GM12892 (cell line): ENCODE measurements at regions not wholly inside any gene's neighbourhood (a gene's known extent, or its start where the extent isn't known, plus 50 kb on each side); places are given as distances from the start of the nearest gene placed in this dataset.

Source experiments
- POLR2A ChIP-seq: IDR thresholded peaks from 2 replicates; pipeline ENCODE4 v1.6.1; 2011; ENCODE audit warnings: low read depth, low read length, control low read depth
- POLR2AphosphoS5 ChIP-seq: IDR thresholded peaks from 2 replicates; pipeline ENCODE4 v1.6.1; 2011; ENCODE audit warnings: low read depth, low read length, control low read depth

DNA sequence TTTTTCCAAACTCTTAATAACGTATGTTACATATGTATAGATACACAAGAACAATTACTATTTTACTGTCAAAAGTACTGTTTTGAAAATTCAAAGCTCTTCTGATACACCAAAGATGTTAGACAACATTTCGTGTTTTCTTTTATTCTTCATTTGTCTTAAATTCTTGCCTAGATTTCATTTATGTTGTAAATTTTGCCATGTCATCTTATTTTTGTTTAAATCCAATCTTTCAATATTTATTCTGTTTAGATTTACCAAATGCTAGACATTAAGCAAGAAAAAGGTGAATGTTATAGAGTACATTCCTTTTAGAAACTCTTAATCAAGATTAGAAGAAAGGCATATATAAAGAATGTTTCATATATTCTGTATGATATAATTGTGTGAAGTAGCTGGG is 876.9 kb downstream of the KCNT2 start:
- TF ChIP-seq POLR2AphosphoS5, result no peak
- TF ChIP-seq POLR2A, result no peak
